HAP-1 (cell line): ENCODE measurements at regions not wholly inside any gene's neighbourhood (a gene's known extent, or its start where the extent isn't known, plus 50 kb on each side); places are given as distances from the start of the nearest gene placed in this dataset.

Experiments used
- DNase-seq, 2 experiments: peaks; one replicate each; pipeline ENCODE4 v3.0.0-alpha.2; 2016 to 2020; ENCODE audit warnings: low spot score in 2 of 2
- H3K27me3 ChIP-seq: fragments of 250-450 bp; sonication (Bioruptor Pico); 2 replicates; pipeline ENCODE4 v1.5.1; 2020; ENCODE audit warnings: low read depth, mild to moderate bottlenecking, moderate library complexity
- H3K36me3 ChIP-seq: fragments of 250-450 bp; sonication (Bioruptor Pico); replicated peaks from 2 replicates; pipeline ENCODE4 v1.5.1; 2020; ENCODE audit warnings: mild to moderate bottlenecking
- H3K4me1 ChIP-seq: fragments of 250-450 bp; sonication (Bioruptor Pico); 2 replicates; pipeline ENCODE4 v1.5.1; 2020; ENCODE audit warnings: mild to moderate bottlenecking
- H3K4me3 ChIP-seq: fragments of 250-450 bp; sonication (Bioruptor Pico); 2 replicates; pipeline ENCODE4 v1.5.1; 2020; ENCODE audit warnings: mild to moderate bottlenecking, moderate library complexity
- H3K9me3 ChIP-seq: fragments of 250-450 bp; sonication (Bioruptor Pico); 2 replicates; pipeline ENCODE4 v1.5.1; 2020; ENCODE audit warnings: mild to moderate bottlenecking, moderate library complexity
- in situ Hi-C: fragments of 300-500 bp; cut with MboI; formaldehyde crosslinking; loops from 3 replicates; pipeline ENCODE4 v1.14.3; 2020; ENCODE audit warnings: low sequenced_read_pairs, inconsistent platforms, mixed read lengths

DNA sequence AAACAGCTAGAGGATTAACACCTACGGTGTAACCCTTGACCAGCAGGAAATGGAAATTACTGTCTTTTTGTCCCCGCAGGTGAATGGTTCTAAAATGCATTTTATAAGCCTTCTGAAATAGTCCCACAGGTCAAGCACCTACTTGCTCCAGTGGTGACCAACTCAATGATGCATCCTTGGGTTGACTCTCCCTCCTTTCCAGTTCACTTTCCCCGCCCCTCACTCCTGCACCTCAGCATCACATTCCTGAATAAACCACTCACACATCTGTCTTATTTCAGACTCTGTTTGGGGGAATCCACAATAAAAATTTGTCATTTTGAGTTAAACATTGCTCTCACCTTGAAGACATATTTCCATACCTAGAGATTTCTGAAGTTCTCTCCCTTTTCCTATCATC, 446.0 kb upstream of the TNP1 start:
- H3K9me3 ChIP-seq = no peaks in the 10 kb centered on the region; the same call in 1 of the 2 replicates
- H3K27me3 ChIP-seq = 0 out of 2 replicates have a peak, but pooled peaks cover 3% of the 10 kb centered on the region
- H3K4me1 ChIP-seq = no peaks in the 10 kb centered on the region
- in situ Hi-C loops = no loop called here
- DNase-seq = no peak
- no peaks in the 10 kb centered on the region for H3K36me3 ChIP-seq
- H3K4me3 ChIP-seq = no peak overlapping the region

GRCh38 chr2:217304582-217304981, 444.7 kb upstream of the TNP1 start:
- Histone ChIP-seq H3K4me3 (no peak overlapping the region), H3K9me3 (no peaks in the 10 kb centered on the region; the same call in 1 of the 2 replicates), H3K4me1 (no peaks in the 10 kb centered on the region), H3K36me3 (no peaks in the 10 kb centered on the region), H3K27me3 (0 out of 2 replicates have a peak, but pooled peaks cover 3% of the 10 kb centered on the region)
- in situ Hi-C loops = no loop called here
- no peak for DNase-seq

DNA sequence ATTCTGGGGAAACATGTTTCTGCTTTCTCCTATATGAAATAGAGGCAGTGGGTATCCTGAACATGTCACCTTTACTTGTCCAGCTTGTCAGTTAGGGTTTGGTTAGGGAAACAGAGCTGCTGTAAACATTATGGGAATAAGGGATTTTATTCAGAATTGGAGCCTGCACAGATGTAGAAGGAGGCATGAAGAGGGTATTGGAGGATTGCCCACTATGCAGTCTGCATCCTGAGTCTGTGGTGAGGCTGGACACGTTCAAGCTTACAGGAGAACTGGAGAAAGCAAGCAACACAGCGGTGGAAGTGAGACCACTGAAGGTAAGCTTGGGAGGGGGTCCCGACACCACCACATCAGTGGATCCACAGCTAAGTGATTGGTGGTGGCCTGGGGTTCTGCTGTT, 443.0 kb upstream of the TNP1 start:
- in situ Hi-C loops = no loop called here
- no peaks in the 10 kb centered on the region for H3K36me3 ChIP-seq
- DNase-seq = no peak
- H3K9me3 ChIP-seq = no peaks in the 10 kb centered on the region
- peaks cover 5% of the 10 kb centered on the region; the same call in 1 of the 2 replicates for H3K4me1 ChIP-seq
- H3K27me3 ChIP-seq = 0 out of 2 replicates have a peak, but pooled peaks cover 3% of the 10 kb centered on the region
- no peak overlapping the region for H3K4me3 ChIP-seq

GRCh38 chr2:217301142-217301925, 441.5 kb upstream of the TNP1 start:
- in situ Hi-C loops = no loop called here
- DNase-seq = no peak
- Histone ChIP-seq H3K4me1 (peaks cover 5% of the 10 kb centered on the region; the same call in 1 of the 2 replicates), H3K4me3 (no peak overlapping the region), H3K36me3 (no peaks in the 10 kb centered on the region), H3K9me3 (no peaks in the 10 kb centered on the region), H3K27me3 (0 out of 2 replicates have a peak, but pooled peaks cover 3% of the 10 kb centered on the region)

GRCh38 chr2:217299590-217299989, 439.7 kb upstream of the TNP1 start:
- no peak for DNase-seq
- H3K36me3 ChIP-seq = no peaks in the 10 kb centered on the region
- no peak overlapping the region for H3K4me3 ChIP-seq
- no peaks in the 10 kb centered on the region for H3K9me3 ChIP-seq
- no peaks in the 10 kb centered on the region for H3K27me3 ChIP-seq
- in situ Hi-C loops = no loop called here
- H3K4me1 ChIP-seq = peaks cover 10% of the 10 kb centered on the region

DNA sequence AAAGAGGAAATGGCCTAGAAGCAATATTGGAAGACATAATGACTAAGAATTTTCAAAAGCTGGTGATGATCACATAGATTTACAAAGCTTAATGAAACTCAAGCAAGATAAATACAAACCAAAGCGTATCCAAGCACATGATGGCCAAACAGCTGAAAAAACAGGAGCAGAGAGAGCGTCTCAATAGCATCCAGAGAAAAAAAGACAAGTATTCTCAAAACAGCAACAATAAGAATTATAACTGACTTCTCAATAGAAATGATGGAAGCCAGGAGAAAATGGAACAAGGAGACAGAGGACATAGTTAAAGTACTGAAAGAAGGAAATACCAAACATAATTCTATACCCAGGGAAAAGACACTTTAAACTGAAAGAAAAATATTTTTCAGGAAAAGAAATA, 437.2 kb upstream of the TNP1 start:
- in situ Hi-C loops = no loop called here
- Histone ChIP-seq H3K9me3 (no peaks in the 10 kb centered on the region), H3K4me1 (peaks cover 26% of the 10 kb centered on the region), H3K27me3 (no peaks in the 10 kb centered on the region), H3K4me3 (no peak overlapping the region), H3K36me3 (no peaks in the 10 kb centered on the region)
- no peak for DNase-seq

DNA sequence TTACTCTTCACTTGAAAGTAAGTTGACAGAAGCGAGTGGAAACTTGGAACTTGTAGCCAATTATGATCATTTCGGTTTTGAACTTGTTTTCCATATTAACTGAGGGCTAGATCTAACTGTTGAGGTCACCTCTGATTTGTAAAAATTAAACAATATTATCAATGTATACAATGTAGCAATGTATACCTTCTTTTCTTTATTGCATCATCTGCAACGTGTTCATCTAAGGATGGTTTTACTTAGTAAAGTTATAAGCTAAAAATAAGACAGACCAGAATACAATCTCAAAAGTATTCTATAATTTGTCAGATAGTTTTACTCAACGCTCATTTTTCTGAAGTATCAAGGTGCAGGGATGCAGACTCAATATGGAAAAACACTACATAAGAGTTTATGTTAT, 435.0 kb upstream of the TNP1 start:
- no peak overlapping the region for H3K4me3 ChIP-seq
- no peaks in the 10 kb centered on the region for H3K27me3 ChIP-seq
- H3K9me3 ChIP-seq = no peaks in the 10 kb centered on the region
- in situ Hi-C loops = no loop called here
- DNase-seq = no peak
- no peaks in the 10 kb centered on the region for H3K36me3 ChIP-seq
- peaks cover 38% of the 10 kb centered on the region for H3K4me1 ChIP-seq

DNA sequence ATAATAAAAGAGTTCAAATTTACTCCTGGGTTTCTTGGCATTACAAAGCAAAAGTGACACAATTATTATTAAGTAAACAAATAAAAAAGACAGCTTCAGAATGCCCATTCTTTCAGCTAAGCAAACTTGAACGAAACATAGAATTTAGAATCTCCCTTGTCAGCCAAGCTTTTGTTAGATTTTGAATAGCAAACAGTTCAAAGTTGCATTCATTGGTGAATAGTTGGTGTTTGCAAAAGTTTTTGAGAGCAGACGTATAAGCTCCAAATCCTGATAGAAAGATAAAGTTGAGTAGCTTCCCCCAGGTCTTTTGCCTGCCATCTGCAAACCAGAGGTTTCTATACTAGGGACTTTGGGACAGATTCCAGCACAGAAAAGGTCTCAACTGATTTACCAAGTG, 434.3 kb upstream of the TNP1 start:
- no peaks in the 10 kb centered on the region for H3K9me3 ChIP-seq
- peak in 1 of 2 experiments; percentile 79 for DNase-seq
- no peak overlapping the region for H3K4me3 ChIP-seq
- H3K27me3 ChIP-seq = no peaks in the 10 kb centered on the region
- in situ Hi-C loops = no loop called here
- H3K36me3 ChIP-seq = no peaks in the 10 kb centered on the region
- H3K4me1 ChIP-seq = peaks cover 40% of the 10 kb centered on the region

GRCh38 chr2:217293607-217294006, 433.7 kb upstream of the TNP1 start:
- Histone ChIP-seq H3K27me3 (no peaks in the 10 kb centered on the region), H3K4me3 (no peak overlapping the region), H3K9me3 (no peaks in the 10 kb centered on the region), H3K36me3 (no peaks in the 10 kb centered on the region), H3K4me1 (peaks cover 42% of the 10 kb centered on the region)
- in situ Hi-C loops = no loop called here
- DNase-seq = peak in 1 of 2 experiments; percentile 36

GRCh38 chr2:217293046-217293445, 433.2 kb upstream of the TNP1 start:
- Histone ChIP-seq H3K4me1 (peaks cover 42% of the 10 kb centered on the region), H3K9me3 (peaks cover 4% of the 10 kb centered on the region), H3K36me3 (no peaks in the 10 kb centered on the region), H3K4me3 (no peak overlapping the region), H3K27me3 (no peaks in the 10 kb centered on the region)
- in situ Hi-C loops = no loop called here
- DNase-seq = no peak

GRCh38 chr2:217291259-217291658, 431.4 kb upstream of the TNP1 start:
- H3K36me3 ChIP-seq = no peaks in the 10 kb centered on the region
- DNase-seq = no peak
- in situ Hi-C loops = no loop called here
- H3K9me3 ChIP-seq = peaks cover 7% of the 10 kb centered on the region
- no peaks in the 10 kb centered on the region for H3K27me3 ChIP-seq
- peaks cover 42% of the 10 kb centered on the region for H3K4me1 ChIP-seq
- H3K4me3 ChIP-seq = no peak overlapping the region

DNA sequence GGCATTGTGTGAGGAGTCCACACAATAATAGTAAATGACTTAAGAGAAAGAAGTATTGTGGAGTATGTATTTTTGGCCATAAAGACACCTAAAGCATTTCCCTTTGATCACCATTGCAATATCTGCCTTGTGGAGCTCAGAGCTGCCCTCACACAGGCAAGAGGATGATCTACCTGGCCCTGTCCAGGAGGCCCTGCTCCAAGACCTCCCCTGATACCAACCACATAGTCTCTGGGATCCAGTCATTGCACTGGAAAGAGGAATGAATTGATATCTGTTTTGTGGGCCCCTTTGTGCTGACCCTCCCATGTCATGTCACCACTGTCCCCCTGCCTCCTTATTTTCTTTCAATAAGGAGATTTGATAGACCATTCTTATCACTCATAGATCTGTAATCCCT, 430.6 kb upstream of the TNP1 start:
- Histone ChIP-seq H3K4me1 (peaks cover 42% of the 10 kb centered on the region), H3K4me3 (no peak overlapping the region), H3K27me3 (no peaks in the 10 kb centered on the region), H3K36me3 (no peaks in the 10 kb centered on the region), H3K9me3 (peaks cover 7% of the 10 kb centered on the region)
- in situ Hi-C loops = no loop called here
- DNase-seq = no peak

DNA sequence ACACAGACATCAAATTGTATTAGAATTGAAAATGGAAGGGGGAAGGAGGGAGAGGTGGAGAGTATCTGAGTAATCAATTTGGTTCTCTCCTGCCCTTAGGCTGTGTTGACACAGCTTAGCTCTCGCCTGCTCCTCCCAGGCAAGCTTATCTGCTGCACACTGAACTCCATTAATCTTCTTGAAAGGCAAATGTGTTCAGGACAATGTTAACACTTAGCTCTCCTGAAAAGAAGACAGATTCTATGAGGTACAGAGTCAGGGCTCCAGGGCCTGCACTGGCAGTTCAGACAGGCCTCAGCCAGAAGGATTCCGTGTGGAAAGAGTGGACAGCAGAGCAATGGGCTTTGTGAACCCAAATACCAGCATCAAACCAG, 430.0 kb upstream of the TNP1 start:
- H3K4me3 ChIP-seq = no peak overlapping the region

GRCh38 chr2:217289177-217289906, 429.5 kb upstream of the TNP1 start:
- Histone ChIP-seq H3K4me3 (no peak overlapping the region), H3K9me3 (peaks cover 7% of the 10 kb centered on the region), H3K36me3 (no peaks in the 10 kb centered on the region), H3K27me3 (no peaks in the 10 kb centered on the region), H3K4me1 (peaks cover 35% of the 10 kb centered on the region)
- in situ Hi-C loops = no loop called here
- peak in 1 of 2 experiments; percentile 79 for DNase-seq

More for the DNA sequence above, 430.0 kb upstream of the TNP1 start:
- Histone ChIP-seq H3K36me3 (no peaks in the 10 kb centered on the region), H3K4me1 (peaks cover 41% of the 10 kb centered on the region), H3K27me3 (no peaks in the 10 kb centered on the region), H3K9me3 (peaks cover 7% of the 10 kb centered on the region)
- in situ Hi-C loops = no loop called here
- DNase-seq = peak; percentile 80 to 98
